Activated CD8-positive, alpha-beta memory T cell treated with anti-CD3 and anti-CD28 coated beads, Interleukin-2, amount 50 U/mL, for 24 hours (primary cell): ENCODE measurements at regions not wholly inside any gene's neighbourhood (a gene's known extent, or its start where the extent isn't known, plus 50 kb on each side); places are given as distances from the start of the nearest gene placed in this dataset.

Experiments
- DNase-seq: peaks from one replicate; pipeline ENCODE4 v3.0.0-alpha.2; 2020; ENCODE audit errors: extremely low read depth

GRCh38 chr2:196224756-196225155, 53.4 kb upstream of the STK17B start:
- DNase-seq = no peak

GRCh38 chr2:196225213-196225612, 53.8 kb upstream of the STK17B start:
- DNase-seq = no peak

- no peak for DNase-seq
Observed at GRCh38 chr2:196226058-196226706, 54.8 kb upstream of the STK17B start.

GRCh38 chr2:196226707-196227065, 55.3 kb upstream of the STK17B start:
- DNase-seq = no peak

GRCh38 chr2:196229013-196229412, 57.6 kb upstream of the STK17B start:
- no peak for DNase-seq

- DNase-seq = no peak
Observed at GRCh38 chr2:196230061-196230854, 58.9 kb upstream of the STK17B start.

GRCh38 chr2:196233021-196233804, 61.8 kb upstream of the STK17B start:
- no peak for DNase-seq

GRCh38 chr2:196233805-196234475, 62.6 kb upstream of the STK17B start:
- DNase-seq = no peak

- peak; percentile 31 for DNase-seq
Observed at GRCh38 chr2:196234672-196235071, 63.3 kb upstream of the STK17B start.

GRCh38 chr2:196238836-196239380, 67.5 kb upstream of the STK17B start:
- DNase-seq = no peak

- DNase-seq = peak; percentile 69
Observed at GRCh38 chr2:196239622-196240587, 68.5 kb upstream of the STK17B start.

GRCh38 chr2:196241175-196241574, 69.8 kb upstream of the STK17B start:
- DNase-seq = no peak

GRCh38 chr2:196242131-196242620, 70.8 kb upstream of the STK17B start:
- DNase-seq = no peak

- DNase-seq = no peak
Observed at GRCh38 chr2:196244516-196244915, 73.1 kb upstream of the STK17B start.

- no peak for DNase-seq
Observed at GRCh38 chr2:196244966-196245365, 73.6 kb upstream of the STK17B start.

GRCh38 chr2:196245378-196246140, 74.2 kb upstream of the STK17B start:
- DNase-seq = no peak

GRCh38 chr2:196247114-196247975, 76.0 kb upstream of the STK17B start:
- no peak for DNase-seq

GRCh38 chr2:196247976-196248280, 76.5 kb upstream of the STK17B start:
- no peak for DNase-seq
